Ectodermal cell (in vitro differentiated cells): ENCODE measurements at regions not wholly inside any gene's neighbourhood (a gene's known extent, or its start where the extent isn't known, plus 50 kb on each side); places are given as distances from the start of the nearest gene placed in this dataset.
A peak's percentile ranks its signal among the peaks of the same experiment; 100 is the strongest.

Source experiments
- H3K27ac ChIP-seq: 2 replicates; pipeline ENCODE4 v1.7.0; 2013; ENCODE audit warnings: mild to moderate bottlenecking, low read depth, low read length; ENCODE audit not compliant: insufficient read depth, poor library complexity, severe bottlenecking
- H3K27me3 ChIP-seq: 2 replicates; pipeline ENCODE4 v1.7.0; 2013; ENCODE audit warnings: mild to moderate bottlenecking, low read length; ENCODE audit not compliant: insufficient read depth, control insufficient read depth, poor library complexity, severe bottlenecking
- H3K36me3 ChIP-seq: one replicate; pipeline ENCODE4 v1.7.0; 2013; ENCODE audit warnings: low read length; ENCODE audit not compliant: control insufficient read depth, insufficient read depth
- H3K4me1 ChIP-seq: one replicate; pipeline ENCODE4 v1.7.0; 2013; ENCODE audit warnings: low read length; ENCODE audit not compliant: control insufficient read depth, insufficient read depth
- H3K4me3 ChIP-seq: 2 replicates; pipeline ENCODE4 v1.7.0; 2013; ENCODE audit warnings: low read depth, low read length, control low read depth; ENCODE audit not compliant: insufficient read depth
- H3K9me3 ChIP-seq: 2 replicates; pipeline ENCODE4 v1.7.0; 2013; ENCODE audit warnings: mild to moderate bottlenecking, low read length, moderate library complexity; ENCODE audit not compliant: control insufficient read depth
- WGBS, 2 experiments: methylation state at CpG; one replicate each; pipeline ENCODE4 v1.1.7; 2013; ENCODE audit warnings: missing lambda C conversion rate in 2 of 2; 5-methylcytosine and 5-hydroxymethylcytosine counted together

DNA sequence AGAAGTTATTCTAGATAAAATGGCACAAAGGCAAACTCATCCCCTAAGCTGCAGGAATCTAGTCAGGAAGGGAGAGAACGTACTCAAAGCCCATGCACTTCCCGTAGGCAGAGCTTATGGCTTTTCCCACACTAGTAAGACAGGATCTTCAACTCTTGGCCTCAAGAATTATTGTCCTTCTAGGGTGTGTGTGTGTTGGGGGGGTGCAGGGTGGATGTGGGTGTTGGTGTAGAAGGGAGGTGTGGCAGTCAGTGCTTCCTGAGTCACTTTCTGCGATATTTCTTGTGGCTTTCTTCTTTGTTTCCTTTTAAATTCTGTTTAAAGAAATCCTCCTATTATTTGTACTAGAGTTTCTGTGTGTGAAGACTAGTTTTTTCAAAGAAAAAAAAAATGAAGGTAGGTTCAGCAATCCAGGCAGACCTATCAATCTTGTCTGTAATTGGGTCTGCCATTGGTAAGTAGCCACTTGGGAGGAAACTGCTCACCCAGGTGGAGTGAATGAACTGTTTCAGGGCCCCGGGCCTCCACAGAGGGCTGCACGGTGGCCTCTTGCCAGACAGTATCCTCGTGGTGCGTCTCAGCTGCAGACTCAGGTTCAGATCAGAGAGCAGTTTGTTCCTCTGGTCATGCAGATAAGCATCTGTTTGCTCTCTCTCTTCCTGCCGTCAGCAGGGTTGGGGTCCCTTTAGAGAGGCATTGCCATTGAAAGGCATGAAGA is 131.9 kb downstream of the NPR3 start:
- Histone ChIP-seq H3K4me1 (no peaks in the 10 kb centered on the region), H3K36me3 (no peaks in the 10 kb centered on the region), H3K4me3 (no peak overlapping the region), H3K27me3 (no peaks in the 10 kb centered on the region), H3K27ac (no peak overlapping the region), H3K9me3 (no peaks in the 10 kb centered on the region)
- 76 to 81% methylated on average over 7 to 8 of the region's 8 CpGs for WGBS, 2 experiments

DNA sequence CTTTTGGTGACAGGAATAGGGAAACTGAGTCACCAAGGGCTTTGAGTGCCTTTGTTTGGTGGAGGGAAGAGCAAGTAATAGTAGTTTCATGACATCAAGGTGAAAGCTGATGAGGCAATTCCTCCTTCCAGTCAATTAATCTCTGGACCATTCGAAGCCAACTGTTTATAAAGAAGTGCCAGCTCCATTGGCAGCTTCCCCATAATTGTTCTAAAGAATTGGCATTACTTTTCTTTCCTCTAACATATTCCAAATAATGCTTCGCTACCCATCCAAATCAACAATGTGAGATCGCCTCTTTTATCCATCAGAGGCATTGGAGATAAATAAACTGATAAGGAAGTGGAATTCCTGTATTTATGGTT is 132.4 kb downstream of the NPR3 start:
- no peak overlapping the region for H3K27ac ChIP-seq
- H3K4me3 ChIP-seq, result no peak overlapping the region
- H3K9me3 ChIP-seq, result no peaks in the 10 kb centered on the region
- H3K36me3 ChIP-seq, result no peaks in the 10 kb centered on the region
- no peaks in the 10 kb centered on the region for H3K4me1 ChIP-seq
- no peaks in the 10 kb centered on the region for H3K27me3 ChIP-seq
- 93% methylated on average over 2 to 3 of the region's 3 CpGs for WGBS, 2 experiments

DNA sequence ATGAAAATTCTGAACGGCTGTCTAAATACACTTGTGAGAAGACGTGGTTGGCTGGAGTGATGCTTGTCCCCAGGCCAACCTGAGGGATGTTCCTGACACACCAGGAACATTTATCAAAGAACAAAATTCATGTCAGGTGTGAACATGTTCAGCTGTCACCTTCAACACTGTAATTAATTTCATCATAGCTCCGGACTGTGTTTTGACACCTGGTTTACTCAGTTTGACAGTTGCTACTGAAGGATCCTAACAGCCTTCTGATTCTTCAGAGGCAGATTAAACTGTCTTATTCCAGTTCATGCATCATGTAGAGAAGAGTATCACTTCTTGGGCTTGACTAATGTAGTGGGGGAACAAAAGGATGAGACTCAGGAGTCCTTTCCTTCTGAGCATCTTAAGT is 134.1 kb downstream of the NPR3 start:
- no peak overlapping the region for H3K4me3 ChIP-seq
- H3K4me1 ChIP-seq, result no peaks in the 10 kb centered on the region
- WGBS, 2 experiments, result 92 to 97% methylated on average over 3 of the region's 3 CpGs
- no peak overlapping the region for H3K27ac ChIP-seq
- H3K9me3 ChIP-seq, result no peaks in the 10 kb centered on the region
- peaks cover 12% of the 10 kb centered on the region for H3K27me3 ChIP-seq
- no peaks in the 10 kb centered on the region for H3K36me3 ChIP-seq

DNA sequence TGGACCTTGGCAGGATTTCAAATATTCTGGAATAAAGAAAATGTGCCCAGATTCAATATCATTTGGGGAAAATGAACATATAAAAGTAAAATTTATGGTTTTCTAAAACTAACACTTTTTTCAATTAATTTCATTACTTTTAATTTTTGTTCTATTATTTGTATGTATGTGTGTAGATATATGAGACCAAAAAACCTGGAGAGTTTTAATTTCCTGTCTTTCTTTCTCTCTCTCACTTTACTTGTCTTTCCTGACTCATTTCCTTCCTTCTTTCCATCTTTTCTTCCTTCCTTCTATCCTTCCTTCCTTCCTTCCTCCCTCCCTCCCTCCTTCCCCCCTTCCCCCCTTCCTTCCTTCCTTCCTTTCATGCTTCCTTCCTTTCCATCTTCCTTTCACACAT is 137.0 kb downstream of the NPR3 start:
- H3K9me3 ChIP-seq, result no peaks in the 10 kb centered on the region
- no peak overlapping the region for H3K4me3 ChIP-seq
- H3K27me3 ChIP-seq, result peaks cover 21% of the 10 kb centered on the region
- H3K4me1 ChIP-seq, result peaks cover 11% of the 10 kb centered on the region
- no peaks in the 10 kb centered on the region for H3K36me3 ChIP-seq
- no peak overlapping the region for H3K27ac ChIP-seq

DNA sequence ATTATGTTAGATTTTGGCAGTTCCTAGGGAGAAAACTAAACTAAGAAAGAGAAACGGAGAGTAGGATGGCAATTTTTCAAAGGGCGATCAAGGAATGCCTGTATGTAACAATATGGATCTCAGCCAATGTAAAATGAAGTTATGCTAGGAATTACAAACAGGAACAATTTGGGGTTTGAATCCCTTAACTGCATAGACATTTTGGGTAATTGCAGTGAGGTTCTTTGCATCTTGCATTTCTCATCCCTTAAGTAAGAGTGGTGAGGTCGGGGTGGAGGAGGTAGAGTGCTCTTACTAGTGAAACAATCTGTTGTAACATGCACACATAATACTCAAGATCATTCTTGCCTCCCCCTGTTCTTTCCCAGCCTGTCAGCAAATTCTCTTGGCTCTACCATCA is 137.6 kb downstream of the NPR3 start:
- WGBS, 2 experiments, result 95 to 98% methylated on average over 2 to 3 of the region's 3 CpGs
- Histone ChIP-seq H3K27me3 (peaks cover 21% of the 10 kb centered on the region), H3K9me3 (no peaks in the 10 kb centered on the region), H3K4me3 (no peak overlapping the region), H3K36me3 (no peaks in the 10 kb centered on the region), H3K27ac (no peak overlapping the region), H3K4me1 (peaks cover 11% of the 10 kb centered on the region)

DNA sequence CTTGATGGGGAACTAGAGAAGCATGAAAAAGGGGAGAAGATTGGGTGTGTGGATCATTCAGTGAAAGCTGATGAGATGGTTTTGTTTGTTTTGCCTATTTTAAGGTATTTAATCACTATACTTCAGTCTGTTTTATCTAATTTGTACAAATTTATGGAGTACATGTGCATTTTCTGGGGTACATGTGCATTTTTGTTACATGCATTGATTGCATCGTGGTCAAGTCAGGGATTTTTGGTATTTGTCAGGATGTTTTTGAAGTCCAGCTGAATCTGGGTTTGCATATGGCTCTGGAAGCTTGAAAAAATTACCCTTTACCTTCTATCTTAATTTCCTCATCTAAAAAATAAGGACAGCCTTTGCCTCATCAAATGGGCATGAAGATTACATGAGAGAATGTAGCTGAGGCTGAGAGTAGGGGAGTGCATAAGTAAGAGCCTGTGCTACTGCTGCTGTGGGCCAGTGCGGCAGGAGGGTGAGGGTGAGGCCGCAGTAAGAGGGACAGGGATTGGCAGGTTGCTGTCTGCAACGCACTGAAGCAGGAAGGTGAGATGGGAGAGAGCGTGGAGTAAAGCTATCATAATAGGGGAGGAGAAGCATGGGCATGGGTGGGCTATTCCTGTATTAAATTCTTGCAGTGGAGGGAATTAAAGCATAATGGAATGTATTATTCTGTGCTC is 139.8 kb downstream of the NPR3 start:
- peaks cover 11% of the 10 kb centered on the region for H3K4me1 ChIP-seq
- WGBS, 2 experiments, result 61 to 69% methylated on average over 5 of the region's 5 CpGs
- H3K27me3 ChIP-seq, result peaks cover 21% of the 10 kb centered on the region
- no peaks in the 10 kb centered on the region for H3K9me3 ChIP-seq
- H3K4me3 ChIP-seq, result no peak overlapping the region
- H3K27ac ChIP-seq, result no peak overlapping the region
- no peaks in the 10 kb centered on the region for H3K36me3 ChIP-seq

DNA sequence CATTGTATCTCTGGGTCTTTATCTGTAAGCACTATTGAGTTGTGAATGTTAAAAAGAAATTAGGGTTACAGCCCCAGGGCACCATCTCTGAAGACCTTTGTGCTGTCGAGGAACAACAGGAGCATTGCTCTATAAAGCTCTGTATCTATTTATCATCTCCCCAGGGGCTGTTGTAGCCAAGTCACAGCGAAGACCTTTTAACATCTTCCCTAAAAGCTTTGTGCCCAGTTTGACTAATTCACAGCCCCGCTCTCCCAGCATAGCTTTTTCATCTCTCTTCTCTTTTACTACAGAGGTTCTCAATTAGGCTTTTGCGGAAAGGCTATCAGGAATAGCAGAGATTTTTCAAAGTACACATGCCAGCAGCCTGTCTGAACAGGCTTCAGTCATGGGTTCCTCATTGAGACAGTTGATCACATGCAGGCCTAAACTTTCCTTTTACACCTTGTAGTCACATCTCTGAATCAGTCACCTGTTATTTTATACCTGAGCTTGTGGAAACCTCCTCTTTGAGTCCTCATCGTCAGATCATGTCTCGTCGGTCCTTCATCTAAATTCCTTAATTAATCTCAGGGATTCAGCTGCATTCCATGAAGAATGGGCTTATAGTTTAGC is 140.5 kb downstream of the NPR3 start:
- H3K27me3 ChIP-seq, result peaks cover 21% of the 10 kb centered on the region
- H3K9me3 ChIP-seq, result no peaks in the 10 kb centered on the region
- peak overlapping the region; percentile 20 for H3K27ac ChIP-seq
- H3K4me3 ChIP-seq, result no peak overlapping the region
- H3K36me3 ChIP-seq, result no peaks in the 10 kb centered on the region
- WGBS, 2 experiments, result 47 to 51% methylated on average over 7 of the region's 7 CpGs
- H3K4me1 ChIP-seq, result peaks cover 11% of the 10 kb centered on the region

DNA sequence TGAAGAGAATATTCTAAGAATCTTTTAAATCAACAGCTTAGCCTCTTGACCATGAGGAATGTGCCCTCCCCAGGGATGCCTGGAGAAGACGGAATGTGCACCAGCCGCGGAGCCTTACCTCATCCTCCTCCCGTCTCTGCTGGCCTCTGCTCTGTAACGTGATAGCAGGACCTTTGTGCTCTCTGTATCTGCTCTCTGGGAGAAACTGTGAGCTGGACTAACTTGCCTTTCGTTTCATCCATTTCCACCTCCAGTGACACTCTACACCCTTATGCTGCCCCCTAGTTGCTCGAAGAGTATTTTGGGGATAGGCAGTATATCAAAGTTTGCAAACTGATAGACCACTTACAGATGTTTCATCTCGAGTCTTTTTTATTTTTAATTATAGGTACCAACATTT is 141.4 kb downstream of the NPR3 start:
- Histone ChIP-seq H3K4me3 (no peak overlapping the region), H3K27ac (no peak overlapping the region), H3K36me3 (no peaks in the 10 kb centered on the region), H3K27me3 (peaks cover 21% of the 10 kb centered on the region), H3K4me1 (peaks cover 11% of the 10 kb centered on the region), H3K9me3 (no peaks in the 10 kb centered on the region)
- 2 to 16% methylated on average over 6 to 8 of the region's 8 CpGs for WGBS, 2 experiments

DNA sequence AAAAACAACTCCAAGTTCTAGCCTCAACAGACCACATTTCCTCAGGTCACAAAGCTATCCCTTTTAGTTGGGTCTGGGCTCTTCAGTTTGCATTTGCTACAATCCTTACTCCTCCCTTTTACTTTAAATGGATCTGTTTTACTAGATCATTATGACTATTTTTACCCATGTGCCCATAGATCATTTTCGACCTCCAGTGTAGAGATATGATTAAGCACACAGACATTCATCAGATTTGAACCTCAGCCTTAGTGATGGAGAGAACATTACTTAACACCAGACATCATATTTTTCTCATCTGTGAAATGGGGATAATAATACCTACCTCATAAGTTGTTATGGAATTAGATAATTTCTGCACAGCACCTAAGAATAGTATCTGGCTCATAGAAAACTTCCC is 141.9 kb downstream of the NPR3 start:
- no peak overlapping the region for H3K27ac ChIP-seq
- H3K36me3 ChIP-seq, result no peaks in the 10 kb centered on the region
- peaks cover 21% of the 10 kb centered on the region for H3K27me3 ChIP-seq
- no peaks in the 10 kb centered on the region for H3K9me3 ChIP-seq
- no peak overlapping the region for H3K4me3 ChIP-seq
- WGBS, 2 experiments, result 83 to 90% methylated on average over 1 of the region's 1 CpG
- H3K4me1 ChIP-seq, result peaks cover 11% of the 10 kb centered on the region

DNA sequence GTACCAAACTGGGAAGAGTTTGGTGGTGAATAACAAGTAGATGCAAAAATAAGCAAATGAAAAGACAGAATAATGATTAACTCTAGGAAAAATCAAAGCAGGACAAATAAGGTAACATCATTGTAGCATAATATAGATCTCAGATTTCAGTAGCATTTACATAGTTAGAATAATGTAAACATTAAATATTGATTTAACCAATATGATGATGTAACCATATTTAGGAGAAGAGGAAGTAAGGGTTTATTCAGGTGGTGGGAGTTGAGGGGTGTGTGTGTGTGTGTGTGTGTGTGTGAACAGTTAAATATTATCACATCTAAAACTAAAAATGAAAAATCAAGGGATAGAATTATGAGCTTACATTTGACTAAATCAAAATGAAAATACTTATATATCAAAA is 143.4 kb downstream of the NPR3 start:
- peaks cover 15% of the 10 kb centered on the region for H3K27me3 ChIP-seq
- H3K4me3 ChIP-seq, result no peak overlapping the region
- no peaks in the 10 kb centered on the region for H3K36me3 ChIP-seq
- peaks cover 11% of the 10 kb centered on the region for H3K4me1 ChIP-seq
- H3K9me3 ChIP-seq, result no peaks in the 10 kb centered on the region
- H3K27ac ChIP-seq, result no peak overlapping the region
